ENCODE measurements at regions not wholly inside any gene's neighbourhood (a gene's known extent, or its start where the extent isn't known, plus 50 kb on each side); places are given as distances from the start of the nearest gene placed in this dataset.

DNA sequence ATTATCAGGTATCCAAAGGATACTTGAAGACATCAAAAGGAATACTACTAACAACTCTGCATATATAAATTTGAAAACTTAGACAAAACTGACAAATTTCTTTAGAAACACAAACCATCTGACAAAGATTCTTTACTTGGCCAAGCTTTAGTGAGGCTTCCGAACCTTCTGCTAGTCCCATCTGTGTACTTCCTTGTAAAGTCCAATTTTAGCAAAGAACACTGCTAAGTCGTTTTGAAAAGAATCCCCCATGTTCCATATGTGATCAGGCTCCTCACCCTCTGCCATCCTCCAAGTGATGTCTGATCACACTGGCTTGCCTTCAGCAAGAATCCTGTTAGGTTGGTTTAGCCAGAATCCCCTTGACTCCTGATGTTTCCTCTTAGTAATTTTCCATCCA is 150.0 kb upstream of the ACO1 start:
- no peak for DNase-seq (ENCODE audit: low read depth)
- TF ChIP-seq, protein P1, sequence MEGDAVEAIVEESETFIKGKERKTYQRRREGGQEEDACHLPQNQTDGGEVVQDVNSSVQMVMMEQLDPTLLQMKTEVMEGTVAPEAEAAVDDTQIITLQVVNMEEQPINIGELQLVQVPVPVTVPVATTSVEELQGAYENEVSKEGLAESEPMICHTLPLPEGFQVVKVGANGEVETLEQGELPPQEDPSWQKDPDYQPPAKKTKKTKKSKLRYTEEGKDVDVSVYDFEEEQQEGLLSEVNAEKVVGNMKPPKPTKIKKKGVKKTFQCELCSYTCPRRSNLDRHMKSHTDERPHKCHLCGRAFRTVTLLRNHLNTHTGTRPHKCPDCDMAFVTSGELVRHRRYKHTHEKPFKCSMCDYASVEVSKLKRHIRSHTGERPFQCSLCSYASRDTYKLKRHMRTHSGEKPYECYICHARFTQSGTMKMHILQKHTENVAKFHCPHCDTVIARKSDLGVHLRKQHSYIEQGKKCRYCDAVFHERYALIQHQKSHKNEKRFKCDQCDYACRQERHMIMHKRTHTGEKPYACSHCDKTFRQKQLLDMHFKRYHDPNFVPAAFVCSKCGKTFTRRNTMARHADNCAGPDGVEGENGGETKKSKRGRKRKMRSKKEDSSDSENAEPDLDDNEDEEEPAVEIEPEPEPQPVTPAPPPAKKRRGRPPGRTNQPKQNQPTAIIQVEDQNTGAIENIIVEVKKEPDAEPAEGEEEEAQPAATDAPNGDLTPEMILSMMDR (conservative IDR thresholded peaks at IDR 0.05; ENCODE audit: low read length) = no peak
- H3K4me3 ChIP-seq (ENCODE audit: low read length) = no peak overlapping the region

DNA sequence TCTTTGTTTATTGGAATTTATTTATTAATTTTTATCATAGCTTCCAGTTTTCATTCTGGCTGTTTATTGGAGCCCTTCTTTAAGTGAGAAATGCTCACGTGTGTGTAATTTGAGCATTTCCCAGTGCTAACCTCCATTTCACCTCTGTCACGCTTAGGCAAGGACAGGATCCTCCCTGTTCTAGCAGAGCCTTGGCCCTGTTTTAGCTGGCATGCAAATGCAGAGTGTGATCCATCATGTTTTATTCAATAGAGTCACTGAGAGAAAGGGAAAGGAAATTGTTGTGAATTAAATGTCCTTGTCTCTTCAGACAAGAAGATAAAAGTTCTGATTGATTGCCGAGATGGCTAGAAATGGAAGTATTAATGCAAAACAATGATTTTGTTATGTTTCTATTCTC is 137.3 kb upstream of the ACO1 start:
- DNase-seq (ENCODE audit: low read depth) = no peak
- H3K4me3 ChIP-seq (ENCODE audit: low read length) = no peak overlapping the region
- TF ChIP-seq, protein P1 (conservative IDR thresholded peaks at IDR 0.05; ENCODE audit: low read length) = no peak

DNA sequence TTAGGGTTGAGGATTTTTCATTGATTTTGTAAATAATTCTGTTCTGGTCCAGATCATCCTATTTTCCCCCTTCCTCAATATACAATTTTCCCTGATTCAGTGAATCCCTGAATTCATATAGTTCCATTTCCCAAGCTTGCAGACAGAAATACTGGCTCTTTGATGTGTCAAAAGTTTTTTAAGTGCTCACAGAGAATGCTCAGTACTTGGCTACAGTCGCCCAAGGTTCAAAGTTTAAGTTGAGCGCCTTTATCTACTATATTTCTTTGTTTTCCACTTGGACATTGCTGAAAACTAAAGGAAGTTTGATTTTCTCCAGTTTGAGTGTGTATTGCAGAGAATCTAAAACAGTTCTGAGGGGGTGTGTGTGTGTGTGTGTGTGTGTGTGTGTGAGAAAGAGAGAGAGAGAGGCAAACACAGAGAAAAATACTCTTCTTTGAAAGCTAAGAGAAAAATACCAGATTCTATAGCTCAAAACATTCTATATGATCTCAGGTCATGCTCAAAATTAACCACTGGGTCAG is 136.2 kb upstream of the ACO1 start:
- TF ChIP-seq, protein P1 (conservative IDR thresholded peaks at IDR 0.05; ENCODE audit: low read length) = no peak
- no peak for DNase-seq (ENCODE audit: low read depth)
- H3K4me3 ChIP-seq (ENCODE audit: low read length) = no peak overlapping the region

DNA sequence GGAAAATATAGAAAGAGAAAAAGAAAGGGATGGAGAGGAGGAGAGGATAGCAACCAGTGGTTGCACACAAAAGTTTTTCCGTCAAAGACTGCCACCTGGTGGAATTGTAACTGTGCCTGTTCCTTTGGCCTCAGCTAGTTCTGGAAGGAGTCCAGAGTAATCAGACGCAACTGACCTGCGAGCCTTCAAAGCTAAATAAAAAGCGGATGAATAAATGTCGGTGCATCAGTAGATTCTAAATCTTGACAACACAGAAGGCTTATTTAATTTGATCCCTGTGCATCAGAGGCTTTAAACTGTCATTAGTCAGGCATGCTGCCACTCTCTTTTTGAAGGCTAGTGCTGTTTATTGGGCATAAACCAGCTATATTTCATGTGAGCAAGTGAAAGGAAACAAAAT is 132.9 kb upstream of the ACO1 start:
- TF ChIP-seq, protein P1 (conservative IDR thresholded peaks at IDR 0.05; ENCODE audit: low read length) = peak; percentile 55
- DNase-seq (ENCODE audit: low read depth) = peak; percentile 21
- no peak overlapping the region for H3K4me3 ChIP-seq (ENCODE audit: low read length)

DNA sequence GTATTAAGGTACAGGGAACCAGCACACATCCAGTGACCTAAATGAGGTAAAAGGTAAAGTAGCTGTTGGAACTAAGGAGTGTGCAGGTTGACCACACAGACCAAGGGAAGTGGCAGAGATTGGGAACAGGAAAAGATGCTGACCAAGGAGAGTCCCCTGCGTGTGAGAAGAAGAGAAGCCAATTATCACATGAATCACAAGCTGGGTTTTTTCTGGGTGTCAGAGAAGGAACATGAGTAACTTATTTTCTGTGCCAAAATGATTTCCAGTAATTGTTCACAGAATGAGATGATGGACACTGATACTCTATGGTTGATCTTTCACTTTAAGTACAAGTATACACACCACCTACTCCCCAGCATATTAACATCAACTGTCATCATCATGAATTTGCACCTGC is 130.7 kb upstream of the ACO1 start:
- TF ChIP-seq, protein P1 (conservative IDR thresholded peaks at IDR 0.05; ENCODE audit: low read length) = no peak
- DNase-seq (ENCODE audit: low read depth) = no peak
- H3K4me3 ChIP-seq (ENCODE audit: low read length) = no peak overlapping the region

DNA sequence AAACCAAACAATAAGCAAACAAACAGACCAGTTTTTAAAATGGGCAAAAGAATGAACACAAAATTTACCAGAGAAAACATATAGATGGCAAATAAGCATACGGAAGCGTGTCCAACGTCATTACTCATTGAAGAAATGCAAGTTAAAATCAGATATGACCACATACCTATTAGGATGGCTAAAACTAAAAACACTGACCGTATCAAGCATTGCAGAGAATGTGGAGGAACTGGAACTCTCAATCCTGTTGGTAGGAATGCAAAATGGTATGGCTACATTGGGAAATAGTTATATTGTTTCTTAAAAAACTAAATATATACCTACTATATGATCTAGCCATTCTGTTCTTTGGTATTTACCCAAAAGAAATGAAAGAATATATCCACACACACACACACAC is 129.4 kb upstream of the ACO1 start:
- DNase-seq (ENCODE audit: low read depth) = no peak

DNA sequence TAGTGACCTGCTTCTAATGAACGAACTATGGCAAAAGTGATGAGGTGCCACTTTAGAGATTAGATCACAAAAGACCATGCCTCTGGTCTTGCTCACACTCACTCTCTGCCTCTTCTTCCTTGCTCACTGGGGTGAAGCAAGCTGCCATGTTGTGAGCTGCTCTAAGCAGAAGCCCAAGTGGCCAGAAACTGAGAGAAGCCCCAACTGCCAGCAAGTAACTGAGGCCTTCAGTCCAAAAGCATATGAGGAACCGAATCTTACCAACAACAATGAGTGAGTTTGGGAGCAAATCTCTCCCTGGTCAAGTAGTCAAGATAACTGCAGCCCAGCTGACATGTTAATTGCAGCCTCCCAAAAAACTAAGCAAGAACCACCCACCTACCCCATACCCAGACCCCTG is 126.0 kb upstream of the ACO1 start:
- TF ChIP-seq, protein P1 (conservative IDR thresholded peaks at IDR 0.05; ENCODE audit: low read length) = no peak
- DNase-seq (ENCODE audit: low read depth) = no peak
- H3K4me3 ChIP-seq (ENCODE audit: low read length) = no peak overlapping the region

More for the DNA sequence above, 129.4 kb upstream of the ACO1 start:
- TF ChIP-seq, protein P1 (conservative IDR thresholded peaks at IDR 0.05; ENCODE audit: low read length) = no peak
- H3K4me3 ChIP-seq (ENCODE audit: low read length) = no peak overlapping the region

All from AG10803 (cell line).